Stimulated activated CD4-positive, alpha-beta T cell treated with anti-CD3 and anti-CD28 coated beads, Interleukin-4, amount 100 ng/mL, for 4 hours (primary cell): ENCODE measurements at regions not wholly inside any gene's neighbourhood (a gene's known extent, or its start where the extent isn't known, plus 50 kb on each side); places are given as distances from the start of the nearest gene placed in this dataset.
"Not testable (repeated sequence)": the region's sequence is repeated elsewhere in the genome, so short reads cannot be mapped to it uniquely, and the experiment has no call there.

Source experiments
- DNase-seq, 2 experiments: peaks; one replicate each; pipeline ENCODE4 v3.0.0-alpha.2; 2020

- DNase-seq: no peak
Measured at GRCh38 chr2:185667452-185667851, 71.2 kb upstream of the FSIP2 start.

- DNase-seq: no peak
Measured at GRCh38 chr2:185668710-185669109, 69.9 kb upstream of the FSIP2 start.

- no peak for DNase-seq
Measured at GRCh38 chr2:185674232-185674631, 64.4 kb upstream of the FSIP2 start.

GRCh38 chr2:185676316-185676715 is 62.3 kb upstream of the FSIP2 start:
- DNase-seq: no peak

GRCh38 chr2:185687001-185687400 is 51.6 kb upstream of the FSIP2 start:
- not testable (repeated sequence) for DNase-seq

- no peak for DNase-seq
Measured at GRCh38 chr2:185687967-185688366, 50.6 kb upstream of the FSIP2 start.
